MM.1S (cell line): ENCODE measurements at regions not wholly inside any gene's neighbourhood (a gene's known extent, or its start where the extent isn't known, plus 50 kb on each side); places are given as distances from the start of the nearest gene placed in this dataset.

Experiments
- EZH2phosphoT487 ChIP-seq: fragments of 300-600 bp; sonication (generic); IDR thresholded peaks from 2 replicates; pipeline ENCODE4 v1.6.1; 2018; ENCODE audit warnings: antibody characterized with exemption, low read length
- TF ChIP-seq, protein P1 (sequence below): fragments of 300-600 bp; sonication (generic); IDR thresholded peaks from 2 replicates; pipeline ENCODE4 v1.5.1; 2016; ENCODE audit warnings: antibody characterized with exemption, low read length, mixed read lengths

DNA sequence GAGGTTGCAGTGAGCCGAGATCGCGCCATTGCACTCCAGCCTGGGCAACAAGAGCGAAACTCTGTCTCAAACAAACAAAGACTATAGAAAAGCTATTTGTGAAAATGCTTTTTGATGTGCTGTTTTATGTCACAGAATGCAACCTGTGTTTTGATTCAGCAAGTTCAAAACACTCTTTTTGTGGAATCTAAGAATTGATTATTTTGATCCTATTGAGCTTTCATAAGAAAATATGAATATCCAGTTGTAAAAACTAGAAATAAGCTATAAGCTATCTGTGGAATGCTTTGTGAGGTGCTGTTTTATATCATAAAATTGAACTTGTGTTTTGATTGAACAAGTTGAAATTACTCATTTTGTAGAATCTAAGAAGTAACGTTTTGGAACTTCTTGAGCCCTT is 110.7 kb upstream of the VPREB1 start:
- no peak for TF ChIP-seq EZH2phosphoT487
- TF ChIP-seq, protein P1, sequence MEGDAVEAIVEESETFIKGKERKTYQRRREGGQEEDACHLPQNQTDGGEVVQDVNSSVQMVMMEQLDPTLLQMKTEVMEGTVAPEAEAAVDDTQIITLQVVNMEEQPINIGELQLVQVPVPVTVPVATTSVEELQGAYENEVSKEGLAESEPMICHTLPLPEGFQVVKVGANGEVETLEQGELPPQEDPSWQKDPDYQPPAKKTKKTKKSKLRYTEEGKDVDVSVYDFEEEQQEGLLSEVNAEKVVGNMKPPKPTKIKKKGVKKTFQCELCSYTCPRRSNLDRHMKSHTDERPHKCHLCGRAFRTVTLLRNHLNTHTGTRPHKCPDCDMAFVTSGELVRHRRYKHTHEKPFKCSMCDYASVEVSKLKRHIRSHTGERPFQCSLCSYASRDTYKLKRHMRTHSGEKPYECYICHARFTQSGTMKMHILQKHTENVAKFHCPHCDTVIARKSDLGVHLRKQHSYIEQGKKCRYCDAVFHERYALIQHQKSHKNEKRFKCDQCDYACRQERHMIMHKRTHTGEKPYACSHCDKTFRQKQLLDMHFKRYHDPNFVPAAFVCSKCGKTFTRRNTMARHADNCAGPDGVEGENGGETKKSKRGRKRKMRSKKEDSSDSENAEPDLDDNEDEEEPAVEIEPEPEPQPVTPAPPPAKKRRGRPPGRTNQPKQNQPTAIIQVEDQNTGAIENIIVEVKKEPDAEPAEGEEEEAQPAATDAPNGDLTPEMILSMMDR, result no peak
